GM18870 (cell line): ENCODE measurements at regions not wholly inside any gene's neighbourhood (a gene's known extent, or its start where the extent isn't known, plus 50 kb on each side); places are given as distances from the start of the nearest gene placed in this dataset.
A peak's percentile ranks its signal among the peaks of the same experiment; 100 is the strongest.
"Not testable (repeated sequence)": the region's sequence is repeated elsewhere in the genome, so short reads cannot be mapped to it uniquely, and the experiment has no call there.

Experiments
- ATAC-seq: cut with Tn5 transposase; IDR thresholded peaks from one replicate; pipeline ENCODE4 v1.9.1; 2021; ENCODE audit warnings: moderate library complexity; ENCODE audit not compliant: unreplicated experiment

- no peak for ATAC-seq
Observed at GRCh38 chr18:62629031-62629430, 86.3 kb upstream of the PHLPP1 start.

GRCh38 chr18:62631173-62631572 lies 84.2 kb upstream of the PHLPP1 start:
- no peak for ATAC-seq

GRCh38 chr18:62632788-62633455 lies 82.4 kb upstream of the PHLPP1 start:
- no peak for ATAC-seq

- ATAC-seq: no peak
Observed at GRCh38 chr18:62634458-62634857, 80.9 kb upstream of the PHLPP1 start.

GRCh38 chr18:62634979-62635630 lies 80.2 kb upstream of the PHLPP1 start:
- no peak for ATAC-seq

- no peak for ATAC-seq
Observed at GRCh38 chr18:62637403-62637802, 77.9 kb upstream of the PHLPP1 start.

- ATAC-seq: peak; percentile 53
Observed at GRCh38 chr18:62637807-62638687, 77.3 kb upstream of the PHLPP1 start.

GRCh38 chr18:62643181-62643580 lies 72.2 kb upstream of the PHLPP1 start:
- ATAC-seq: no peak

- no peak for ATAC-seq
Observed at GRCh38 chr18:62644773-62645172, 70.6 kb upstream of the PHLPP1 start.

- ATAC-seq: no peak
Observed at GRCh38 chr18:62647179-62647578, 68.2 kb upstream of the PHLPP1 start.

GRCh38 chr18:62648045-62648678 lies 67.2 kb upstream of the PHLPP1 start:
- ATAC-seq: no peak

GRCh38 chr18:62651276-62652056 lies 63.9 kb upstream of the PHLPP1 start:
- no peak for ATAC-seq

GRCh38 chr18:62652057-62652629 lies 63.2 kb upstream of the PHLPP1 start:
- not testable (repeated sequence) for ATAC-seq

GRCh38 chr18:62655520-62656219 lies 59.7 kb upstream of the PHLPP1 start:
- no peak for ATAC-seq

GRCh38 chr18:62658028-62658427 lies 57.3 kb upstream of the PHLPP1 start:
- ATAC-seq: no peak

- no peak for ATAC-seq
Observed at GRCh38 chr18:62659698-62660097, 55.6 kb upstream of the PHLPP1 start.

GRCh38 chr18:62660691-62661090 lies 54.6 kb upstream of the PHLPP1 start:
- ATAC-seq: no peak

GRCh38 chr18:62663731-62664336 lies 51.5 kb upstream of the PHLPP1 start:
- peak; percentile 91 for ATAC-seq

- no peak for ATAC-seq
Observed at GRCh38 chr18:62664414-62664813, 50.9 kb upstream of the PHLPP1 start.
